ENCODE measurements at regions not wholly inside any gene's neighbourhood (a gene's known extent, or its start where the extent isn't known, plus 50 kb on each side); places are given as distances from the start of the nearest gene placed in this dataset.
"Not testable (repeated sequence)": the region's sequence is repeated elsewhere in the genome, so short reads cannot be mapped to it uniquely, and the experiment has no call there.

DNA sequence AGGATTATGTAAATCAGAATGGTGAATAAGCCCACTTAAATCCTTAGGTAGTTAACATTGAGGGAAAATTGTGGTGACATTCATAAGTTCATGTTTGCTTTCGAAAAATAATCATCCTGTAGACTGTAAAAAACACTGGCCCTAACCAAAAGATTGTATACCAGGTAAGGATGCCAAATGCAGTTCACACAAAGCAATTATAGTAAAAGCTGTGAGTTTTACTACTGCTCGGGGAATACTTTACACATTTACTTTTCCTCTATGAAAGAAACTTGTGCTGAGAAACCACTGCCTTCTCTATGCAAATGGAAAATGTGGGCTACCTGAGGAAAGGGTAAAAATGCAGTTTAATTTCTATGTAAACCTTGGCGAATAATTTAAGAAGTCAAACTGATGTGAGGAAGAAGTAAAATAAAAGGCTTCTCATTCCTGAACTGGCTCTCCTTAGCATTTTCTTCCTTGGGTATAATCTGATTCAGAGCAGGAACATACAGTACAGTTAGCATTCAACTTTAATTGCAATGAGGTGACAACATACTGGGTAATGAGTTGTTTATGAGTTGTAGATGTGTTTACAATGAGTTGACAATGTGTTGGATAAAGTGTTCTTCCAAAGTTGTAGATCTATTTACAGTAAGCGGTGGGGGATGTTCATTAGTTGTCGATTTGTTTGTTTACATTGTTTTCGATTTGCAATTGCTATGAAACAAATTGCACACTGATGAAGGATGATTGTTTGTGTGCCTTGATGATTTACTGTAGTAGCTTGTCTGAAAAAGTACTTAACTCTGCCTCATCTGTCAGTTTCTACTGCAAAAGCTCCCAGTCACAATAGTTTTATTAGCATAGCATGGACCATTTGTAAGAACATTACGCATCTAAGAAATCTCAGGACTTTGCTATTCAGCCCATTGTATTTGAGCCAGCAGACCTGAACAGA is 453.0 kb upstream of the DPH6 start:
- no peak for ATAC-seq (ENCODE audit: low read depth)
- DNase-seq (ENCODE audit: low spot score in 2 of 2): no peak
- Mint-ChIP-seq H3K27me3 (peaks cover 2% of the 10 kb centered on the region), H3K9me3 (peaks cover 2% of the 10 kb centered on the region), H3K36me3 (no peaks in the 10 kb centered on the region), H3K4me1 (no peaks in the 10 kb centered on the region), H3K4me3 (no peak overlapping the region), H3K27ac (no peak overlapping the region)

DNA sequence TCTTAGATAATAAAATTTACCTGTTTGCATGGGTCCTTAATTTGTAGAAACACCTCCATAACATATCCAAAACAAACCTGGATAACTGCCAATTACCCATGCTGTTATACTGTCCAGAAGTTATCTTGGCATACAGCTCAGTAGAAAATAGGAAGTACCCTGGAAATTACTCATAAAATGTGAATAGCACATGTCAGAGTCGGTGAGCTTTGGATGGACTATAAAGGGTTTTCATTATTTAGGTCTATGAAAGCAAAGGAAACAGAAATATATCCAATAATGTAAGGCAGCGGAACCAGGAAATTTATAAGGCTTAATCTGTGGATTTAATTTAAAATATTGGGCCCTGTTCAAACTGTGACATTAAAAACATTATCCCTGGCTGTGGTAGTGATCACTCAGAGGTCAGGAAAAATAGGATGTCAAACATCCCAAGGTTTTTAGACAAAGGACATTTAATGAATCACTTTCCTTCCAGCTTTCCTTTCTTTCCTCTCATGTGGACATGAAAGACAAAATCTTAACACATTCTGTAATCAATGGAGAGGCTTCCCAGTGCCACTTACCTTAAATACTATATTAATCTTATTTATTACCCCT is 459.0 kb upstream of the DPH6 start:
- ATAC-seq (ENCODE audit: low read depth) (no peak), DNase-seq (ENCODE audit: low spot score in 2 of 2) (no peak)
- H3K4me1 Mint-ChIP-seq: no peaks in the 10 kb centered on the region
- no peak overlapping the region for H3K4me3 Mint-ChIP-seq
- no peaks in the 10 kb centered on the region for H3K36me3 Mint-ChIP-seq
- H3K27me3 Mint-ChIP-seq: no peaks in the 10 kb centered on the region
- peaks cover 1% of the 10 kb centered on the region for H3K9me3 Mint-ChIP-seq
- no peak overlapping the region for H3K27ac Mint-ChIP-seq

DNA sequence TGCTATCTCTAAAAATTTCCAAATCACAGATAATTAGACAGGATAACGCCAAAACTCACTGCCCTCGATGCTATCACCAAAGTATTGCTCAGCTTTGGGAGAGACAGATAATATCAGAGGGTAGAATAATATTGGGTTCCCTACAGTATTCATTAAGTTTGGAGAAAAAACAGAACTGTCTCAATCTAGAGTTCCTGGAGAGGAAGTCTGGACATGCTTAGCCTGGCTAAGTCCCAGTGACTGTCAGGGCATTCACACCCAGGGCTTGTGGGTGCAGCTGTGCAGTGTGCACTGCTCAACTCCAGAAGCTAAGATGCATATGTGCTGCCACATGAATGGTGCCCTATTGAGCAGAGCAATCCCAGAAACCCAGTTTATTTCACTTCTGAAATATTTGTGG is 459.6 kb upstream of the DPH6 start:
- no peak for ATAC-seq (ENCODE audit: low read depth)
- H3K27ac Mint-ChIP-seq: no peak overlapping the region
- H3K9me3 Mint-ChIP-seq: peaks cover 2% of the 10 kb centered on the region
- DNase-seq (ENCODE audit: low spot score in 2 of 2): no peak
- H3K4me1 Mint-ChIP-seq: no peaks in the 10 kb centered on the region
- no peak overlapping the region for H3K4me3 Mint-ChIP-seq
- no peaks in the 10 kb centered on the region for H3K36me3 Mint-ChIP-seq
- no peaks in the 10 kb centered on the region for H3K27me3 Mint-ChIP-seq

GRCh38 chr15:36007699-36008098 is 461.7 kb upstream of the DPH6 start:
- DNase-seq (ENCODE audit: low spot score in 2 of 2) (no peak), ATAC-seq (ENCODE audit: low read depth) (no peak)
- H3K4me3 Mint-ChIP-seq: no peak overlapping the region

GRCh38 chr15:36008719-36009118 is 462.8 kb upstream of the DPH6 start:
- peaks cover 2% of the 10 kb centered on the region for H3K9me3 Mint-ChIP-seq
- no peaks in the 10 kb centered on the region for H3K4me1 Mint-ChIP-seq

More at GRCh38 chr15:36007699-36008098, 461.7 kb upstream of the DPH6 start:
- H3K27me3 Mint-ChIP-seq: no peaks in the 10 kb centered on the region
- peaks cover 2% of the 10 kb centered on the region for H3K9me3 Mint-ChIP-seq
- H3K27ac Mint-ChIP-seq: no peak overlapping the region
- H3K4me1 Mint-ChIP-seq: no peaks in the 10 kb centered on the region
- H3K36me3 Mint-ChIP-seq: no peaks in the 10 kb centered on the region

DNA sequence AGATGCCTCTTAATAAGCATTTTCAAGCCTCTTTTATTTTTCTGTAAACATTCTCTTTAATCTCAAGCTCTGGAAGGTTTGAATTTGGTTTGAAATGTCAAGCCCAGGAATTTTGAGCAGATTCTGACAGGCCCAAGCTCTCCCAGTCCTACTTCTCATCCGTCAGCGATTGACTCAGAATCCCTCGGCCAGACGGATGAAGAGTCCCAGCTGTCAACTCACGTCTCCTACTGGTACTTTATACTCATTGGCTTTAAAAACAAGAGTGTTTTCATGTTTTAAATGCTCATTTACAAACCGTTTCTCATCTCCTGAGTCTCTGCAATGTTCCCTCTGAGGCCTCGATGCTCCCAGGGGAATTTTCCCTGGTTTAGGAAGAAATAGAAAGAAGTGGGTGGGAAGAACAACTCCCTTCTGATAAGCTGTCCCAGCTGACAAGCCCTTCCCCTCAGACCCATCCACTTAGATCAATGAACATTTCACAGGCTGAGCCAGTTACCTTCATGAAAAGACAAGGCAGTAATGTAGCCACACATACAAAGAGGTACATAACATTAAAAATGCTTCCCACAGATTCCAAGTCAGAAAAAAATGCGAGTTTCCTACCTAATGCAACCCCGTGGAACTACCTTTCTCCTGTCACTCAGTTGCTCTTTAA is 478.2 kb upstream of the DPH6 start:
- Mint-ChIP-seq H3K27me3 (no peaks in the 10 kb centered on the region), H3K27ac (no peak overlapping the region), H3K36me3 (no peaks in the 10 kb centered on the region), H3K4me3 (no peak overlapping the region), H3K4me1 (no peaks in the 10 kb centered on the region), H3K9me3 (no peaks in the 10 kb centered on the region)
- ATAC-seq (ENCODE audit: low read depth) (no peak), DNase-seq (ENCODE audit: low spot score in 2 of 2) (no peak)

More at GRCh38 chr15:36008719-36009118, 462.8 kb upstream of the DPH6 start:
- DNase-seq (ENCODE audit: low spot score in 2 of 2) (no peak), ATAC-seq (ENCODE audit: low read depth) (no peak)
- H3K36me3 Mint-ChIP-seq: no peaks in the 10 kb centered on the region
- no peak overlapping the region for H3K27ac Mint-ChIP-seq
- H3K27me3 Mint-ChIP-seq: no peaks in the 10 kb centered on the region
- H3K4me3 Mint-ChIP-seq: no peak overlapping the region

DNA sequence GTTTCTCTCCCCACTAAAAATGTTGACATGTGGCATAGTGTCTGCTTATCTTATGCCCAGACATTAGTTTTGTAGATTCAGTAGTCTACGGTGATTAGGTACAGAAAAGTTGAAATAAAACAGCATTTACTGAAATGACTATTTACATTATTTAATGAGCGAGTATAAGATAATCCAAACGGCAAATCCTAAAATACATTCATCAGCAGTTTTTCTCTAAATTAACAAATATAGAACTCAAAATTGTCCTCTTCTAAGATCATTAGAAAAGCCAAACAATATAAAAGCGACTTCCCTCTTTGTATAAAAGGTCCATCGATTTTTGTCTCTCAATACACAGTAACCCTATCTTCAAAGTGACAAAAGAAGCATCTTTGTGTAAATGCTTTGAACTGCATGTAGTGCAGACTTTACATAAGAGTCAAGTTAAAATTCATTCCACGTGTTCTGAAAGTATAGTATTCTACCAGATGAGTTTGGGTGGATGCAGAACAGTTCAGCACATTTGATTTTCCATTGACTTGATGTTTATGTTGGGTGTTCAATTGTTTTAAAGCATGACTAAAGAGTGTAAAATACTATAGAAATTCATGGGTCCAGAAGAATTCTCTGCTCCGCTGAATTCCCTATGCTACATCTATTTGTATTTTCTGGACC is 480.8 kb upstream of the DPH6 start:
- no peak overlapping the region for H3K27ac Mint-ChIP-seq
- H3K27me3 Mint-ChIP-seq: no peaks in the 10 kb centered on the region
- no peaks in the 10 kb centered on the region for H3K36me3 Mint-ChIP-seq
- ATAC-seq (ENCODE audit: low read depth): no peak
- no peaks in the 10 kb centered on the region for H3K4me1 Mint-ChIP-seq
- no peak for DNase-seq (ENCODE audit: low spot score in 2 of 2)
- H3K9me3 Mint-ChIP-seq: no peaks in the 10 kb centered on the region
- H3K4me3 Mint-ChIP-seq: no peak overlapping the region

- no peaks in the 10 kb centered on the region for H3K4me1 Mint-ChIP-seq
- ATAC-seq (ENCODE audit: low read depth) (no peak), DNase-seq (ENCODE audit: low spot score in 2 of 2) (no peak)
- H3K36me3 Mint-ChIP-seq: no peaks in the 10 kb centered on the region
- no peak overlapping the region for H3K27ac Mint-ChIP-seq
- H3K4me3 Mint-ChIP-seq: no peak overlapping the region
- no peaks in the 10 kb centered on the region for H3K9me3 Mint-ChIP-seq
- no peaks in the 10 kb centered on the region for H3K27me3 Mint-ChIP-seq
These were observed 483.7 kb upstream of the DPH6 start for GRCh38 chr15:36029606-36030210.

DNA sequence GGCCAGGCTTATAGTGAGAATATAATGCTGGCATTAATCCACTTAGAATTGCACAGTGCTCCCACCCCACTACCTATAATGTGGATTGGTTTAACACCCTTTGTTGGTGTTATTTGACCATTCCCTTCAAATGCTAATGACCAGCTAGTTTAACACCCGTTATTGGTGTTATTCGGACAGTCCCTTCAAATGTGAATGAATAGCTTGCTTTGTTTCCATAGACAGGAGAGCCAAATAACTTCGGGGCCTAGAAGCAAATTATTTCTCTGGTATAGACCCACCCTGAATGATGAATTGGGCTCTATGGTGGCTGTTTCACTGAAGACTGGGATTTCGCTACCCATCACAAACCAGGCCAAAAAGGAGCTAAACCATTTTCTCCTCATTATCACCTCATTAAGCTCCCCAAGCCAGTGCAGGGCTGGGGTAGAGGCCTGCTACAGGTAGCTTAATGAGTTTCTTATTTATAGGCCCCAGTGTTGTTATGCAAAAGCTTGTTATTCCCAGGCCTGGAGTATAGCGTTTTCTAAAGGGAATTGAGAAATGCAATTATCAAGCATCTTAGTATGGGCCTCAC is 494.1 kb upstream of the DPH6 start:
- Mint-ChIP-seq H3K36me3 (no peaks in the 10 kb centered on the region), H3K27me3 (no peaks in the 10 kb centered on the region), H3K9me3 (peaks cover 2% of the 10 kb centered on the region), H3K27ac (no peak overlapping the region), H3K4me3 (no peak overlapping the region), H3K4me1 (no peaks in the 10 kb centered on the region)
- DNase-seq (ENCODE audit: low spot score in 2 of 2) (no peak), ATAC-seq (ENCODE audit: low read depth) (no peak)

GRCh38 chr15:36047018-36047716 is 501.2 kb upstream of the DPH6 start:
- not testable (repeated sequence) for H3K27ac Mint-ChIP-seq; H3K27me3 Mint-ChIP-seq; DNase-seq (ENCODE audit: low spot score in 2 of 2); H3K36me3 Mint-ChIP-seq; H3K4me1 Mint-ChIP-seq; H3K4me3 Mint-ChIP-seq; H3K9me3 Mint-ChIP-seq; ATAC-seq (ENCODE audit: low read depth)

DNA sequence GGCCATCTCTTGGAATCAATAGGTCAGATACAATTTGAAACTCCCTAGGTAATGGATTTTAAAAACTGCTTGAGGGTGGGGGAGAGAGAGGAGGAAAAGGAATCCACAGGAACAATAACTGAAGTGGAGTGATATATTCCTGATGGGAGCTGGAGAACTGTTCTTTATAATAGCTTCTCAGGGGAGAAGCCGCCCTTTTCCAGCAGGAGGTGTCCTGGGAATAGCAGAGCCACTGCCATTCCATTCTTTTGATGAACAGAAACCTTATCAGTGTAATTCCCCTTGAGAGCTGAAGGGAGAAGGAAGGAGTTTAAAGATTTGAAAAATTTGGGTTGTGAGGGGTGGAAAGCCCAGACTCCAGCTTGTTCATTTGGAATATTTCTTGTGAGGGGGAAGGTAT is 504.9 kb upstream of the DPH6 start:
- H3K9me3 Mint-ChIP-seq: peaks cover 2% of the 10 kb centered on the region
- H3K4me1 Mint-ChIP-seq: peaks cover 2% of the 10 kb centered on the region
- ATAC-seq (ENCODE audit: low read depth) (no peak), DNase-seq (ENCODE audit: low spot score in 2 of 2) (no peak)
- no peaks in the 10 kb centered on the region for H3K36me3 Mint-ChIP-seq
- no peak overlapping the region for H3K4me3 Mint-ChIP-seq
- no peak overlapping the region for H3K27ac Mint-ChIP-seq
- H3K27me3 Mint-ChIP-seq: no peaks in the 10 kb centered on the region

- H3K36me3 Mint-ChIP-seq; H3K27ac Mint-ChIP-seq; ATAC-seq (ENCODE audit: low read depth); DNase-seq (ENCODE audit: low spot score in 2 of 2); H3K4me1 Mint-ChIP-seq; H3K27me3 Mint-ChIP-seq; H3K9me3 Mint-ChIP-seq; H3K4me3 Mint-ChIP-seq: not testable (repeated sequence)
These were observed 506.7 kb upstream of the DPH6 start for GRCh38 chr15:36052641-36053040.

GRCh38 chr15:36053746-36054145 is 507.8 kb upstream of the DPH6 start:
- Mint-ChIP-seq H3K27ac (no peak overlapping the region), H3K9me3 (no peaks in the 10 kb centered on the region), H3K27me3 (no peaks in the 10 kb centered on the region), H3K4me3 (no peak overlapping the region), H3K36me3 (no peaks in the 10 kb centered on the region), H3K4me1 (no peaks in the 10 kb centered on the region)
- no peak for DNase-seq (ENCODE audit: low spot score in 2 of 2)
- no peak for ATAC-seq (ENCODE audit: low read depth)
